HG02970 (cell line): ENCODE measurements at regions not wholly inside any gene's neighbourhood (a gene's known extent, or its start where the extent isn't known, plus 50 kb on each side); places are given as distances from the start of the nearest gene placed in this dataset.

Experiments
- ATAC-seq: cut with Tn5 transposase; IDR thresholded peaks from one replicate; pipeline ENCODE4 v1.9.1; 2021; ENCODE audit warnings: mild to moderate bottlenecking, moderate library complexity, moderate number of reproducible peaks; ENCODE audit not compliant: unreplicated experiment, low FRiP score

DNA sequence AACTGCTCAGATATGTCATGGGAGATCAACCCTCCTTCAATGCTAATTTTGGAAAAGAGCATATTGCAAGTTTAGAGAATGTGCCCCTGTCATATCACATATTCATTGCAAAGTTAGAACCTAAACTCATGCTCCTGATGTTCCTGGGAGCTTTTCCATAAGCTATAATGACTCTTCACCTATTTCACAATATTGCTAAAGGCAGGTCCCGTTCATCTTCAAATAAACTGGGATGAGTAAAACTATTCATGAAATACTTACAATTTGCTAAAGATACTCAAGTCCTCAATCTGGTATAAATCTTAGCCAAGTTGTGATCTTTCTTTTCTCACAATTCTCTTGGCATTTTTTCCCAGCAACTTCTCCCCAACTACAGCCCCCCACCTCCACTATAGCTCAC, 121.7 kb upstream of the TNFAIP3 start:
- no peak for ATAC-seq

DNA sequence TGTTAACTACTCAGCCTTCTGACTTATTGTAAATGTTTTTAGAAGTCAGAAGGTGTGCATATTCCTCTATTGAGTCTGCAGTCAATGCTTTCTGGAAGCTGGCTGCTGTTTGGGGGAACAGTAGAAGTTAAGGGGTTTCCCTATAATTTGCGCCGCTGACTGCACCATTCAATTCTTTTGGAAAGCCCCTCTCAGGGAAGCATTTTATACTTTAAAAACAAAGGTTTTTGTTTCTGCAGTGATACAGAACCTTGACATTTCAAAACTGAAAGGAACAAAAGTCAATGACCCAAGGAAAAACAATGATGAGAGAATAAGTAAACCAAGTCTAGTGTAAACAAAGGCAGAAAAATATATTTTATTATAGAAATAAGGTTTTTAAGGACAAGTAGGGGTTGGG, 120.8 kb upstream of the TNFAIP3 start:
- ATAC-seq, result no peak

DNA sequence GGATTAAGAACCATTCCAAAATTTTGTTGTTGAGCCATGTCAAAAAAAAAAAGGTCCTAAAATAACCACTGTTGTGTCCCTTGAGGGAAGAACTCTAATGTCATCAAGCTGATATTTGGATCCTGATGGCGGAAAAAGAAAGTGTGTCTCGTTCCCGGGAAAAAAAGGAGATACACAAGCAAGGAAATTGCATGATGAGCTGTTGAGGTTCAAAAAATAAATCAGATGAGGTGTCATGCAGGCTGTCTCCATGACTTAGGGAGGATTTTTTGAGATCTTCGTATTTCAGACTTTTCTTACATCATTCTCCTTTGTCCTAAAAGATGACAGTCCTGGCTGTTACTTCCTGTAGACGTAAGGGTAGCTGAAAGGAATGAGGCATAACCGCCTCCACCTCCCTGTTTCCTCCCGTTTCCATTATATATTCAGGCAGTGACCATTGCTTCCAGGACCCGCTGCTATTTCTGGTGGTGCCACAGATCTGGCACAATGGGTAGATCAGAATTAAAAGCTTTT, 117.3 kb upstream of the TNFAIP3 start:
- no peak for ATAC-seq

DNA sequence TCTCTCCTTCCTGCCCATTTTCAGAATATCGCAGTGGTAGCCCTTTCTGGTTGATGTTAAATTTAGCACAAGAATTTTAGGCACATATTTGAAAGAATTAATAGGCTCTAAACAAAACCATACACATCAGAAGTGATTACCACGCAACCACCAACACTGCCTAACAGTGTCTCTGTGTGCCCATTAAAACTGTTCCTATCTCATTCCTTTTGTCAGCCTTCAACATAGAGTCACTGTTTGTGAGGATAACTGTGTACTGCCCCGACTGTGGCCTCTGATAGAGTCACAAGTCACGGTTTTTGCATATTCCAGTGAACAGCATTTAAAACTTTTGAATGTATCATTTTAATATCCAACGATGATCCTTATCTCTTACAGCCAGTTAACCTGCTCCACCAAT, 116.8 kb upstream of the TNFAIP3 start:
- no peak for ATAC-seq

DNA sequence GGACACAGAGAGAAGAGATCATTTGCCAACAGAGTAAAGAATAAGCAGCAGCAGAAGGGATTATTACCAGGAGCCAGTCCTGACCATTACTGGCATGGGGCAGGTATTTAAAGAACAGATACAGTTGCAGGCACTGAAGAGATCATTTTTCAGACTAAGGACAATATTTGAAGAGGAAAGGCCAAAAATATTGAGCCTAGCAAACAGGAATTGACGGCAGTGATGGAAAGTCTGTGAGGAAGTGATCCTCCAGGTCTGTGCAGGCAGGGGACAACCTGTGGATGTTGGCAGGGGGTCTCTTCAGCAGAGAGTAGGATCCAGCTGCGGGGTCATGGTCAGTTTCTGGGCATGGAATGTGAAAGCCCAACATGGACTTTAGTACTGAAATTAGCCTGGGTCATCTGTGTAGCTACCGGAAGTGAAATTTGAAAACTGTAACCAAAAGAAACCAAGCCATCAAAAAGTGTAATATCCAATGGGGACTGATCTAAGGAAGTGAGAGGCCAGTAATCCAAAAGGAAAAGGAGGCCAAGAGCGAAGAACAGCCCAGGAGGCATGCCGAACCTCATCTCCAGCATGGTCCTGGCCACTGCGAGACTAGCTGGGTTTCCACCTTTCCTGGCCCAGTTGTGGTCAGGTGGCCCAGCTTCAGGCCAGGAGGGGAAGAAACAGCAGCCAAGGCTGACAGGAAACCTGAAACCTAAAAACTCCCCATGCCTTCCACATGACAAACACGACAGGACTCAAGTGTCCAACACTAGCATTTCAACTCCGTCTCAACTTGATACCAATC, 115.1 kb upstream of the TNFAIP3 start:
- ATAC-seq, result no peak

DNA sequence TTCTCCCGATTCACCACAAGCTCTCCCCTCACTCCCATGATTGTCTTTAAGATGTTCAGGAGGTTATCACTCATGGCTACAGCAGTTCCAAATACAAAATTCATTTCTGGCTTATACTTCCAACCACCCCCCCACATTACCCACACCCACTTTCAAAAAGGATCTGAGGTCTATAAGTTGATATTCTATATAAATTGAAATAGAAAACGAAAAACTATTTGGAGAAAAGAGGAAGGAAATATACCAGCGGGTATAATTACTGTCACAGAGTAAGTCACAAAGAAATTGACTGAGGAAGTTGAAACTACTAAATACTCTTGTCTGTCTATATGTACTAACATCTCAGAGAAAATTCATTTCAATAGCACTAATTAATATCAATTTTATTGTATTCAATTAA, 112.7 kb upstream of the TNFAIP3 start:
- no peak for ATAC-seq

DNA sequence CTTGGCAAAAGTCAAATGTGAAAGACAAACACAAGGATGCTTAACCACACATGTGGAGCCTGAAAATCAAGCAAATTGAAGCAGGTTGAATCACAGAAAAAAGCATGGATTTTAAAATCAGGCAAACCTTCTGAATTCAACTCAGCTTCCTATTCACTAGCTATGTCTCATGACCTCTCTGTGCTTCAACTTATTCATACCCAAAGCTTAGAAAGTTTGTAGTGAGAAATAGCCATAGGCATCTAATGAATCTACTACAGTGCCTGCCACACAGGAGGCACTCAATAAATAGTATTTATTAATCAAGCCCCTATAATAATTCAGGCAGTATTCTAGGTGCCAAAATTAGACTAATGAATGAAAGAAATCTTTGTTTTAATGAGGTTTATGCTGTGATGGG, 112.2 kb upstream of the TNFAIP3 start:
- ATAC-seq, result no peak

DNA sequence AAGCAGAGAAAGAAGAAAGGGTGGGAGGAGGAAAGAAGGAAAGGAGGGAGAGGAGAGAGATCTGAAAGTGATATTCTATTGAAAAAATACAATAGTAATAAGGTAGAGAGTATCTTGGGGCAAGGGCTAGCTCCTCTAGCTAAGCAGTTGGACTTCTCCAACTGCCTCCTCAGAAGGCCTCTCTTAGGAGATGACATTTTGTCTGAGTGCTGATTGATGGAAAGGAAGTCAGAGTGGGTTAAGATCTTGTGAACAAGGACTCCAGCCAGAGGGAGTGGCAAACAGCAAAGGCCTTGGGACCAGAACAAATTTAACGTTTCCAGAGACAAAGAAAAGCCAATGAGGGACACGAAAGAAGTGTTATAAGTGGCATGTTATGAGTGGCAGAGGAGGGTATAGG, 111.8 kb upstream of the TNFAIP3 start:
- ATAC-seq, result no peak

DNA sequence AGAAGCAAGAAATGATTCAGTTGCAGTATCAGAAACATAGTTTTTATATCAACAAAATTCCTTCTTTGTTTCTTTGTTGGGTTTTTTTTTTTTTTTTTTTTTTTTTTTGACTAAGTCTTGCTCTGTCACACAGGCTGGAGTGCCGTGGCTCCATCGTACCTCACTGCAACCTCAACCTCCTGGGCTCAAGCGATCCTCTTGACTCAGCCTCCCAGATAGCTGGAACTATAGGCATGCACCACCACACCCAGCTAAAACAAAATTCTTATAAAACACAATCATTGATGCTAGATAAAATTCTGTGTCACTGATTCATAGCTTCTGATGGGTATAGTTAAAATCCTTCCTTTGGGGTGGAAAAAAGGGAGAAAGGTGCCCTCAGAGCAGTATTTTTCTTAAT, 110.3 kb upstream of the TNFAIP3 start:
- no peak for ATAC-seq

DNA sequence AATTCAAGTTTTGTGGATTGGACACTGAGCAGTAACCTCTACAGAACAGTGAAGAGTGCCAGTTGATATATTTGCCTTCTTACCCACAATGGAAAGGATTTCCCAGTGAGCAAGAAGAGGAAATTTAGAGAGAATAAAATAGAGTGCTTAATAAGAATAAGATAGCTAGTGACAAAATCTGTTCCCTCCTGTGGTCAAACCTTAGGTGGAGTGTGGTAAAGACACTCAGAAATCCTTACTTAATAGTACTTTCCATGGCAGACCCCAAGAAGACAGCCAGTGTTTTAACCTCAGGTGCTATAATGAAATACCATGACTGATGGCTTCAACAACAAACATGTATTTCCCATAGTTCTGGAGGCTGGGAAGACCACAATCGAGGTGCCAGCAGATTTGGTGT, 108.4 kb upstream of the TNFAIP3 start:
- ATAC-seq, result no peak

DNA sequence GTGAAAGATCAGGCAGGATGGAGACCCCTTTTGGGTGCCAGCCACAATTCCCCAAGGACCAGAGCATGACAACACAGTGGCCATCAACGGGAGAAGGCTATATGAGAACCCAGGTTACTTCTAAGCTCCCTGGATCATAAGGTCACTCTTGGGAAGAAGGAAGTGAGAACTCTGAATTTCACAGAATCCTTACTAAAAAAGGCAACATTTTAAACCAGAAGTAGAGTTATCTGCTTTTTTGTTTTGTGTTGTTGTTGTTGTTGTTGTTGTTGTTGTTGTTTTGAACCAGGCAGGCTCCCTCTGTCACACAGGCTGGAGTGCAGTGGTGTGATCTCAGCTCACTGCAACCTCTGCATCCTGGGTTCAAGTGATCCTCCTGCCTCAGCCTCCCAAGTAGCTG, 107.4 kb upstream of the TNFAIP3 start:
- no peak for ATAC-seq

DNA sequence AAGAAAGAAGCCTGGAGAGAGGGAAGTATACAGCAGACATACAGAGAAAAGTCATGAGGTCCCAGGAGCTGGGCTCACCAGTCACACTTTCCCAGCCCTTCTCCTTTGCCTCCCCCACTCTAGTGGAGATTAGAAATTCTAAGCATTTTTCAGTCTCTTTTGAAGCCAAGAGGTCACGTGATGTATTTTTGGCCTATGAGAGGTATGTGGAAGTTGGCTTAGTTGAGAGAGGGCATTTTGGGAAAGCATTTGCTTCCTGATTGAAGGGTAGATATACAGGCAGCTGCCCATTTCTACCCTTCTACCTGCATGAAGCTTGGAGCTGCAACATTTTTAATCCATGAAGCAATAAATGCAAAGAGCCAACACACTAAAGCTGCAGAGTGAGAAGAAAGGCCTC, 106.0 kb upstream of the TNFAIP3 start:
- no peak for ATAC-seq

DNA sequence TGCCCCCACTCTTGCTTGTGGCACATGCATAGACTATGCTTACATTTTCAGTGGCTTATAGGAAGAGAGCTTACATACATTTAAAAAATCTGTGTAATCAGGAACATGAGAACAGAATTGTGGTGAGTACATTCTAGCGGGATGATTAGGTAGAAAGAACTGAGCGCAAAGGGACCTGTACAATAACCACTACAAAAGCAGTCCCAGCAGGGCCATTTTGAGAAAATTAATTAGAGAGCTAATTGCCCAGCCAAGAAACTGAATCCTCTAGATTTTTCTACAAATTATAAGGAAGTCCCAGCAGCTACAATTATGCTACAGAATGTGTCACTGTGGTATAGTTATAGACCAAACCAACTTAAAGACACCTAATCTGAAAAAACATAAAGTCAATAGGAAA, 105.6 kb upstream of the TNFAIP3 start:
- no peak for ATAC-seq

DNA sequence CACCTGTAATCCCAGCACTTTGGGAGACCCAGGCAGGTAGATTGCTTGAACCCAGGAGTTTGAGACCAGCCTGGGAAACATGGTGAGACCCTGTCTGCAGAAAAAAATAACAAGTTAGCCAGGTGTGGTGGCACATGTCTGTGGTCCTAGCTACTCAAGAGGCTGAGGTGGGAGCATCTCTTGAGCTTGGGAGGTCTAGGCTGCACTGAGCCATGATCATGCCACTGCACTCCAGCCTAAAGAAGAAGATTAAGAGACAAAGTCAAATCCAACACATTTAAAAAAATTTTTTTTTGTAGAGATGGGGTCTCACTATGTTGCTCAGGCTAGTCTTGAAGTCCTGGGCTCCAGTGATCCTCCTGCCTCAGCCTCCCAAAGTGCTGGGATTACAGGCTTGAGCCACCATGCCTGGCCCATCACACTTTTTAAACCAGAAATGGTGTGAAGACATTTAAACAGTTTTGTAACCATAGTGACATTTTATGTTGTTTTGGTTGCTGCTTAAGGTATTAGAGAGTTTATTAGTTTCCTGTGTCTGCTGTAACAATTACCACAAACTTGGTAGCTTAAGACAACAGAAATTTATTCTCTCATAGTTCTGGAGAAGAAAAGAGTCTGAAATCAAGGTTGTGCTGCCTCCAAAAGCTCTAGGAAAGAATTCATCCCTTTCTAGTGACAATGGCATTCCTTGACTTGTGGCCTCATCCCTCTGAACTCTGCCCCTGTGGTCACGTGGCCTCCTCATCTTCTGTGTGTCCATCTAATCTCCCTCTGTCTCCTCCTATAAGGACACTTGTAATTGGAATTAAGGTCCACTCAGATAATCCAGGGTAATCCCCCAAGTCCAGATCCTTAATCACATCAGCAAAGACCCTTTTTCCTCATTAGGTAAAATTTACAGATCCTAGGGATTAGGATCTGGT, 104.6 kb upstream of the TNFAIP3 start:
- no peak for ATAC-seq

DNA sequence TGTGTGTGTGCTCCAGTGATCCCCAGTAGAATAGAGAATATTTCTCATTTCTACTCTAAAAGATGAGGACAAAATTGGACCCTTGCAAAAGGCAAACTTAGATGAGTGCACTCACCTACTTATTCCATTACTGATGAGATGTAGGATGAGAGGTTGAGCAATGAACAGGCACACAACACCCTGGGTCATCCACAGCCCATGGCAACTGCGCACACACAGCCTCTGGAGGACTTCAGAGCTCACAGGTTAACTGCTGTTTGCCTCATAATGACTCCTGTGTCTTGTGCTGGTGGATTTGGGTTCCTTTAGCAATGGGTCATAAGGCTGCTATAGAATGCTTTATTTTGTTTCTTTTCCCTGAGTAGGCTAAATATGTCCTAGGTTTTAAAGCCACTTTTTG, 103.6 kb upstream of the TNFAIP3 start:
- no peak for ATAC-seq

DNA sequence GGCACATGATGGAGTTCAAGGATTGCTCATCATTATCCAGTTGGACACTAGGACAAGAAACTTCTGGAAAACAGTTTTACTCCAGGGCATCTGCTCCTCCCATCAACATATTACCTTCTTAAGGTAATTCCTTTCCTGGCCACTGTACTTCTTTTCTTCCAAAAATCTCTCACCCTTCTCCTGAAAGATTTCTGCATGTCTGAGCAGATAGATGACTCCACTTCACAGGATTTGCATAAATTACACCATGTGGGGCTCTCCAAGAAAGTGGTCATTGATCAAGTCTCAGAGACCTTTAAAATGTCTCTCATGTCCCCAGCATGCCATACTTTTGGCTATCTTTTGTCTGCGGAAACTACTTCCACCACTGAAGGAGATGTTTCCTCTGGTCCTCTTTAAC, 103.2 kb upstream of the TNFAIP3 start:
- ATAC-seq, result no peak

DNA sequence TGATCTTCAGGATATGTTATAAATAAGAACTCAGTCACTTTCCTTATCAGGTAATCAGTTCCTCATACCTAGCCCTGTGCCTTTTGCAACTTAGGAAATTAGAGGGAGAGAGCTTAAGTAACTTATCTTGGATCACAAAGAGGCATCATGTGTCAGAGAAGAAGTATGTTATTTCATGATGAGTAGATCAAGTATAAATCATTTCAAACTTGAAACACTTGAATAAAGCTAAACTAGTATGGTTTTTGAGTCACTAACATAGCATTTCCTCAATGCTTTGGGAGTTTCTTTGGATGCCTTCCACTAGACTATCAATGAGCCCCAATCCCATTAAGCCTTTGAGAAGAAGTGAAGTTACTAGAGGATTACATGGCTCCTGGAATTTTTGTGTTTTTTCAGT, 102.6 kb upstream of the TNFAIP3 start:
- ATAC-seq, result no peak

DNA sequence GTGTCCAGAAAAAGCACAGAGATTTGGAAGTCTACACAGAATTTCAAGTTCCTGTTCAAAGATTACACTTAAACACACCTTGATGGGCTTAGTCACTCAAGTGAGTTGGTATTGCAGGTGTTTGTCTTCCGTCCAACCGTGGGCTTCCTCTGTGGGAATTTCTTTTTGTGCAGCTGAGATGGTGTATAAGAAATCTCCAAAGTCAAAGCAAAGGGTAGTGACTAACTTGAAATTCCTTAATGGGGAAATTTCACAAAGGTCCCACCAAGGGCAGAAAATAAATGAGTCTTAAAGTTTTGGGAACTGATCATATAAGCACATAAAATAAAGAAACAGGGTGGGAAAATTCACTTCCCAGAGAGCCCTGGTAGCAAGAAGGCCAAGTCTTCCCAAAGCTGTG, 102.0 kb upstream of the TNFAIP3 start:
- no peak for ATAC-seq

DNA sequence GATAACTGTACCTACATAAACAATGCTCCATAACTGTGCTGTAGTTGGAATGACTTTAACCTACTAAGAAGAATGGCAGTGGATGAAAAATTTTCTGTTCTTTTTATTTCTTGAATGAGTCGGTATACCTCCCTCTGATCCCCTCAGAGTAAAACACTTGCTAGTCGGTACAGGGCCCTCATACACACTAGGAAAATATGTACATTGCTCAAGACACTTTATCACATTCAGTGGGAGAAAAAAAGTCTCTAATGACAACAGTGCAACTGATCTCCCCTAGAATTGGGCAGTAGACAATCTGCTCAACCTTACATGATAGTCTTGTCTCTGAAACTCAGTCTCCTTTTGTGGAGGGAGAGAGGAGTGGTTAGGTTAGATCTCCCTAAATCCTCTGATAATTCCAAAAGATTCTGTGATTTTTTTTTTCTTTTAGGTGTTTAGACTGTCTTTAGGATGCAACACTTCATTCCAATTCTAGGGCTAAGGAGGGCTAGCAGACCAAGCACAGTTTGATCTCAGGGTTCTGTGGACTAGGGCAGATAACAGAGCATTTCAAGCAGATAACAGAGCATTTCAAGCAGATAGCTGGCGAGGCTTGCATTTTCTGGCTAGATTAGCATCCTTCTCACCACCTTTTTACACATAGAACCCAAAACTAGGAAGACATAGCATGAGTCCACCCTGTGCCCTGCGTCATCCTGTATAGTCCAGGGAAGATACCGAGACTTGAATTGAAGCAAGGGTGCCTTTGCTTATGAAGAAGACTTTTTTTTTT, 100.3 kb upstream of the TNFAIP3 start:
- ATAC-seq, result no peak

DNA sequence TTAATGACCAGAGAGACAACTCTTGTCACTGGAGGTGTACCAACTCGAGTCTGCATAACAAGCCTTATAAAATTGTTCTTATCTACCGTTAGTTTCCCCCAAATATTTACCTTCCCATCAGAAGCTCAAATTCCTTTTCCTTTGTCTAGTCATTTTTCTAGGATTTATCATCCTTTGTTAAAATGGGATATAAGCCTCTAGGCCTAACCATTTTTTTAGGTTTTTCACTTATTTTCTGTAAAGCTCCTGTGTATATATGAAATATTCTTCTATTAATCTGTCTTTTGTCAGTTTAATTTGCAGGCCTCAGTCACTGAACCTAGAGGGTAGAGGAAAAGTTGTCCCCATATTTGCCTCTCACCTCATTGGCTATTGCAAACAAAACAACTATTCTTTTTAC, 99.6 kb upstream of the TNFAIP3 start:
- ATAC-seq, result no peak
